OCI-LY1 (cell line): ENCODE measurements at regions not wholly inside any gene's neighbourhood (a gene's known extent, or its start where the extent isn't known, plus 50 kb on each side); places are given as distances from the start of the nearest gene placed in this dataset.

ENCODE experiments used
- EZH2 ChIP-seq: fragments of 200-600 bp; sonication (generic), shearing (Covaris generic); IDR thresholded peaks from 2 replicates; pipeline ENCODE4 v1.8.0; 2017; ENCODE audit warnings: borderline replicate concordance, mixed run types, mild to moderate bottlenecking, antibody characterized with exemption, low read length, moderate library complexity, mixed read lengths
- TF ChIP-seq, protein P1 (sequence below): fragments of 200-600 bp; sonication (generic), shearing (Covaris generic); IDR thresholded peaks from 2 replicates; pipeline ENCODE4 v1.5.1; 2017; ENCODE audit warnings: mild to moderate bottlenecking, antibody characterized with exemption, low read length, moderate library complexity, mixed read lengths

DNA sequence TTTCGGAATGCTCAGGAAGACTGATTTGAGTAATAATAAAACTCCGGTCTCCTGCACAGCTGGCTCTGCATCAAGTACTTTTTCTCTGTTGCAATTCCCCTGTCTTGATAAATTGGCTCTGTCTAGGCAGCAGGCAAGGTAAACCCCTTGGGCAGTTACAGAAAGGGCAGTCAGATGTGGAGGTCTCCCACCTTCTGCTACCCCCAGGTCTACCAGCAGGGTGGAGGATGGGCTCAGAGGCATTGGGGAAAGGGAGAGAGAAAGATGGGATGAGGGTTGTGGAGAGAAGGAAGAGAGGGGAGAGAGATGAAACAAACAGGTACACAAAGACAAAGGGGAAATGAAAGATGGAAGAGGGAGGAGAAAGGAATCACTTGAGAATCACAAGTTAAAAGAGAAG, 156.8 kb downstream of the MIS18A start:
- TF ChIP-seq, protein P1, sequence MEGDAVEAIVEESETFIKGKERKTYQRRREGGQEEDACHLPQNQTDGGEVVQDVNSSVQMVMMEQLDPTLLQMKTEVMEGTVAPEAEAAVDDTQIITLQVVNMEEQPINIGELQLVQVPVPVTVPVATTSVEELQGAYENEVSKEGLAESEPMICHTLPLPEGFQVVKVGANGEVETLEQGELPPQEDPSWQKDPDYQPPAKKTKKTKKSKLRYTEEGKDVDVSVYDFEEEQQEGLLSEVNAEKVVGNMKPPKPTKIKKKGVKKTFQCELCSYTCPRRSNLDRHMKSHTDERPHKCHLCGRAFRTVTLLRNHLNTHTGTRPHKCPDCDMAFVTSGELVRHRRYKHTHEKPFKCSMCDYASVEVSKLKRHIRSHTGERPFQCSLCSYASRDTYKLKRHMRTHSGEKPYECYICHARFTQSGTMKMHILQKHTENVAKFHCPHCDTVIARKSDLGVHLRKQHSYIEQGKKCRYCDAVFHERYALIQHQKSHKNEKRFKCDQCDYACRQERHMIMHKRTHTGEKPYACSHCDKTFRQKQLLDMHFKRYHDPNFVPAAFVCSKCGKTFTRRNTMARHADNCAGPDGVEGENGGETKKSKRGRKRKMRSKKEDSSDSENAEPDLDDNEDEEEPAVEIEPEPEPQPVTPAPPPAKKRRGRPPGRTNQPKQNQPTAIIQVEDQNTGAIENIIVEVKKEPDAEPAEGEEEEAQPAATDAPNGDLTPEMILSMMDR = no peak
- no peak for TF ChIP-seq EZH2
